ENCODE measurements at regions not wholly inside any gene's neighbourhood (a gene's known extent, or its start where the extent isn't known, plus 50 kb on each side); places are given as distances from the start of the nearest gene placed in this dataset.

- Mint-ChIP-seq H3K9me3 (peaks cover 6 to 12% of the 10 kb centered on the region in 2 donors), H3K27me3 (ENCODE audit: low read depth in 2 of 2) (peaks cover under 1 to 9% of the 10 kb centered on the region in 2 donors), H3K27ac (no peak overlapping the region), H3K4me1 (peaks cover 7 to 9% of the 10 kb centered on the region in 2 donors), H3K4me3 (no peak overlapping the region), H3K36me3 (peaks cover 18% of the 10 kb centered on the region)
- DNase-seq (no peak), ATAC-seq (no peak)
- H3K4me3 ChIP-seq (ENCODE audit: low read length) = no peak overlapping the region
- WGBS (ENCODE audit: insufficient coverage) = 89% methylated on average over 1 of the region's 2 CpGs
- no peaks in the 10 kb centered on the region for H3K27me3 ChIP-seq (ENCODE audit: control insufficient read depth, insufficient read depth, low read length)
- H3K4me1 ChIP-seq (ENCODE audit: control insufficient read depth, insufficient read depth, low read length) = no peaks in the 10 kb centered on the region
- peaks cover 14% of the 10 kb centered on the region for H3K9me3 ChIP-seq (ENCODE audit: control insufficient read depth, insufficient read depth, low read length)
- no peak overlapping the region for H3K27ac ChIP-seq (ENCODE audit: low read length)
- intact Hi-C loops (cut with micrococcal nuclease) = no loop called here
- no peaks in the 10 kb centered on the region for H3K36me3 ChIP-seq (ENCODE audit: control insufficient read depth, insufficient read depth, low read length)
- TF ChIP-seq CTCF (IDR thresholded peaks at IDR 0.05) = no peak
Observed at GRCh38 chr5:142396436-142397038, 71.7 kb upstream of the SPRY4 start.

GRCh38 chr5:142395334-142395733, 70.5 kb upstream of the SPRY4 start:
- no peaks in the 10 kb centered on the region for H3K36me3 ChIP-seq (ENCODE audit: control insufficient read depth, insufficient read depth, low read length)
- no peak overlapping the region for H3K27ac Mint-ChIP-seq
- intact Hi-C loops (cut with micrococcal nuclease) = no loop called here
- H3K4me3 Mint-ChIP-seq = no peak overlapping the region
- no peaks in the 10 kb centered on the region for H3K27me3 ChIP-seq (ENCODE audit: control insufficient read depth, insufficient read depth, low read length)
- H3K4me1 ChIP-seq (ENCODE audit: control insufficient read depth, insufficient read depth, low read length) = no peaks in the 10 kb centered on the region
- H3K27me3 Mint-ChIP-seq (ENCODE audit: low read depth in 2 of 2) = peaks cover 7 to 12% of the 10 kb centered on the region in 2 donors
- TF ChIP-seq CTCF (IDR thresholded peaks at IDR 0.05) = no peak
- ATAC-seq (peak; percentile 52 to 77 (median 61)), DNase-seq (no peak)
- peaks cover 7 to 9% of the 10 kb centered on the region in 2 donors for H3K4me1 Mint-ChIP-seq
- H3K9me3 ChIP-seq (ENCODE audit: control insufficient read depth, insufficient read depth, low read length) = peaks cover 14% of the 10 kb centered on the region
- 48% methylated on average over 4 of the region's 4 CpGs for WGBS (ENCODE audit: insufficient coverage)
- H3K4me3 ChIP-seq (ENCODE audit: low read length) = no peak overlapping the region
- H3K27ac ChIP-seq (ENCODE audit: low read length) = no peak overlapping the region
- H3K9me3 Mint-ChIP-seq = peaks cover 6 to 12% of the 10 kb centered on the region in 2 donors
- peaks cover 18% of the 10 kb centered on the region for H3K36me3 Mint-ChIP-seq

GRCh38 chr5:142391058-142391845, 66.4 kb upstream of the SPRY4 start:
- peaks cover 7 to 20% of the 10 kb centered on the region in 2 donors for H3K4me1 Mint-ChIP-seq
- H3K27me3 Mint-ChIP-seq (ENCODE audit: low read depth in 2 of 2) = peaks cover 6 to 7% of the 10 kb centered on the region in 2 donors
- H3K9me3 Mint-ChIP-seq = peaks cover 2 to 7% of the 10 kb centered on the region in 2 donors
- peaks cover 5% of the 10 kb centered on the region for H3K9me3 ChIP-seq (ENCODE audit: control insufficient read depth, insufficient read depth, low read length)
- DNase-seq (no peak), ATAC-seq (no peak)
- intact Hi-C loops (cut with micrococcal nuclease) = no loop called here
- no peaks in the 10 kb centered on the region for H3K36me3 ChIP-seq (ENCODE audit: control insufficient read depth, insufficient read depth, low read length)
- no peak overlapping the region for H3K4me3 ChIP-seq (ENCODE audit: low read length)
- no peak overlapping the region for H3K27ac Mint-ChIP-seq
- H3K4me1 ChIP-seq (ENCODE audit: control insufficient read depth, insufficient read depth, low read length) = no peaks in the 10 kb centered on the region
- no peak overlapping the region for H3K4me3 Mint-ChIP-seq
- TF ChIP-seq CTCF (IDR thresholded peaks at IDR 0.05) = no peak
- WGBS (ENCODE audit: insufficient coverage) = 90% methylated on average over 8 of the region's 8 CpGs
- H3K36me3 Mint-ChIP-seq = peaks cover 10% of the 10 kb centered on the region
- H3K27me3 ChIP-seq (ENCODE audit: control insufficient read depth, insufficient read depth, low read length) = no peaks in the 10 kb centered on the region
- no peak overlapping the region for H3K27ac ChIP-seq (ENCODE audit: low read length)

All from natural killer cell (primary cell).